ENCODE measurements at regions not wholly inside any gene's neighbourhood (a gene's known extent, or its start where the extent isn't known, plus 50 kb on each side); places are given as distances from the start of the nearest gene placed in this dataset.

DNA sequence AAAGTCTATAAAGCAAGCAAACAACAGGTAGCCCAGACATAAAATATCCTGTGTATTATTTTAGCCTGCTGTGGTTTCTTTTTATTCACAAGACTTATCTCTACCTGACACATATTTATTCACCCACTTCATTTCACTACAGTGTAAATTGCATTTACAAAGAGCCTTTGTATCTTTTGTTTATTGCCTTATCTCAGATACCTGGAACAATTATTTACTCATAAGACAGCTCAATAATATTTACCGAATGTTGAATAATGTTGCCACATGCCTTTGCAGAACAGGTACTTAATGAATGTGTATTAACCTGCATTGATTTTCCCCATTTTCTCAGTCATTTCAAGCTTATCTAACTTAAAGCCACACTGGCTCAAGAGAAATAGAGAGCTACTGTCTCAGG is 603.6 kb downstream of the FBXO15 start:
- no peak overlapping the region for H2AFZ ChIP-seq (ENCODE audit: low read length)
- H3K27me3 ChIP-seq (ENCODE audit: insufficient read depth, low read length, poor library complexity, severe bottlenecking) = no peaks in the 10 kb centered on the region
- H3K9me3 ChIP-seq (ENCODE audit: insufficient read depth, low read depth, low read length) = no peaks in the 10 kb centered on the region
- H4K20me1 ChIP-seq (ENCODE audit: insufficient read depth, low read length, poor library complexity, severe bottlenecking) = no peaks in the 10 kb centered on the region
- no peaks in the 10 kb centered on the region for H3K9me2 ChIP-seq (replicated peaks; ENCODE audit: low read depth, low read length)
- H3K4me1 ChIP-seq (ENCODE audit: insufficient read depth, low read length, poor library complexity, severe bottlenecking) = no peaks in the 10 kb centered on the region
- H3K36me3 ChIP-seq (ENCODE audit: insufficient read depth, low read length) = no peaks in the 10 kb centered on the region
- TF ChIP-seq, protein P1, sequence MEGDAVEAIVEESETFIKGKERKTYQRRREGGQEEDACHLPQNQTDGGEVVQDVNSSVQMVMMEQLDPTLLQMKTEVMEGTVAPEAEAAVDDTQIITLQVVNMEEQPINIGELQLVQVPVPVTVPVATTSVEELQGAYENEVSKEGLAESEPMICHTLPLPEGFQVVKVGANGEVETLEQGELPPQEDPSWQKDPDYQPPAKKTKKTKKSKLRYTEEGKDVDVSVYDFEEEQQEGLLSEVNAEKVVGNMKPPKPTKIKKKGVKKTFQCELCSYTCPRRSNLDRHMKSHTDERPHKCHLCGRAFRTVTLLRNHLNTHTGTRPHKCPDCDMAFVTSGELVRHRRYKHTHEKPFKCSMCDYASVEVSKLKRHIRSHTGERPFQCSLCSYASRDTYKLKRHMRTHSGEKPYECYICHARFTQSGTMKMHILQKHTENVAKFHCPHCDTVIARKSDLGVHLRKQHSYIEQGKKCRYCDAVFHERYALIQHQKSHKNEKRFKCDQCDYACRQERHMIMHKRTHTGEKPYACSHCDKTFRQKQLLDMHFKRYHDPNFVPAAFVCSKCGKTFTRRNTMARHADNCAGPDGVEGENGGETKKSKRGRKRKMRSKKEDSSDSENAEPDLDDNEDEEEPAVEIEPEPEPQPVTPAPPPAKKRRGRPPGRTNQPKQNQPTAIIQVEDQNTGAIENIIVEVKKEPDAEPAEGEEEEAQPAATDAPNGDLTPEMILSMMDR (conservative IDR thresholded peaks at IDR 0.05; ENCODE audit: low read length) = no peak
- TF ChIP-seq EZH2phosphoT487 (IDR thresholded peaks at IDR 0.05; ENCODE audit: borderline replicate concordance) = no peak
- H3K9ac ChIP-seq (ENCODE audit: low read depth, low read length, poor library complexity, severe bottlenecking) = no peak overlapping the region
- no peaks in the 10 kb centered on the region for H3F3A ChIP-seq (ENCODE audit: low read depth)
- H3K4me2 ChIP-seq (ENCODE audit: low read depth, low read length, poor library complexity, severe bottlenecking) = no peak overlapping the region
- no peak overlapping the region for H3K4me3 ChIP-seq (ENCODE audit: low read length, poor library complexity, severe bottlenecking)
- no peaks in the 10 kb centered on the region for H3K79me2 ChIP-seq (ENCODE audit: insufficient read depth, low read length)

DNA sequence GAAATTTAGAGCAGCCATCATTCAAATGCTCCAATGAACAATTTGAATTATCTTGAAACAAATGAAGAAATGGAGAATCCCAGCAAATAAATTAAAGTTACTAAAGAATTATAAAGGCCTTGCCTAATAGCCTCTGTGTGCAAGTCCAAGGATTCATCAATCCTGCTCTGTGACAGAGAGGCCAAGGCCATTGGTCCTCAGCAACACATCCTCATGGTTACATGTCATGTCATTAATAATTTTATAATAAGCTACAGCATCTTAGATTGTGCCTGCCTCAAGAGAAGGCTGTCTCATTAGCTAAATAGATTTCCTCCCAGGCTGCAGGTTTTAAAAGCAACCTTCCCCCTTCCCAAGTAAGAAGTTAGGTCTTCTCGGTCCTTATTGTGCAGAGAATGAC is 611.6 kb downstream of the FBXO15 start:
- Histone ChIP-seq H3K9me2 (replicated peaks; ENCODE audit: low read depth, low read length) (no peaks in the 10 kb centered on the region), H4K20me1 (ENCODE audit: insufficient read depth, low read length, poor library complexity, severe bottlenecking) (no peaks in the 10 kb centered on the region), H3K4me2 (ENCODE audit: low read depth, low read length, poor library complexity, severe bottlenecking) (no peak overlapping the region), H3K27me3 (ENCODE audit: insufficient read depth, low read length, poor library complexity, severe bottlenecking) (no peaks in the 10 kb centered on the region), H2AFZ (ENCODE audit: low read length) (no peak overlapping the region), H3K4me3 (ENCODE audit: low read length, poor library complexity, severe bottlenecking) (no peak overlapping the region), H3K9me3 (ENCODE audit: insufficient read depth, low read depth, low read length) (no peaks in the 10 kb centered on the region), H3K9ac (ENCODE audit: low read depth, low read length, poor library complexity, severe bottlenecking) (no peak overlapping the region), H3K79me2 (ENCODE audit: insufficient read depth, low read length) (no peaks in the 10 kb centered on the region), H3F3A (ENCODE audit: low read depth) (no peaks in the 10 kb centered on the region), H3K36me3 (ENCODE audit: insufficient read depth, low read length) (no peaks in the 10 kb centered on the region), H3K4me1 (ENCODE audit: insufficient read depth, low read length, poor library complexity, severe bottlenecking) (no peaks in the 10 kb centered on the region)
- TF ChIP-seq EZH2phosphoT487 (IDR thresholded peaks at IDR 0.05; ENCODE audit: borderline replicate concordance) = no peak
- TF ChIP-seq, protein P1 (conservative IDR thresholded peaks at IDR 0.05; ENCODE audit: low read length) = no peak

DNA sequence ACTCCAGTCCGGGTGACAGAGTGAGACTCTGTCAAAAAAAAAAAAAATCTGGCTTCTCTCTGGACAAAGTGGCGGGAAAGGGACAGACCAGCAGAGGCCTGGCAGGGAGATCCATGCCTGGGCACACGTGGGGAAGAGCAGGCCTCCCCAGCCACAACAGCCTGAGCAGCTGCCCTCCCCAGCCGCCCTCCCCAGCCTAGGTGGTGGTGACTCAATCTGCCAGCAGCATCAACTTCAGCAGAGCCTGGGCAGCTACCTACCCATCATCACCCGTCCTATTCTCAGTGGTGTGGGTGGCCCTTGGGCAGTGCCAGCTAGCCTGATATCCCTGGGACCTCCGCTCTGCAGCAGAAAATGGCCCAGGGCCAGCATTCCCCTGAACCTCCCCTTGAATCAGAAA is 612.4 kb downstream of the FBXO15 start:
- Histone ChIP-seq H3K4me1 (ENCODE audit: insufficient read depth, low read length, poor library complexity, severe bottlenecking) (no peaks in the 10 kb centered on the region), H3K9me3 (ENCODE audit: insufficient read depth, low read depth, low read length) (no peaks in the 10 kb centered on the region), H3K9me2 (replicated peaks; ENCODE audit: low read depth, low read length) (no peaks in the 10 kb centered on the region), H3K36me3 (ENCODE audit: insufficient read depth, low read length) (no peaks in the 10 kb centered on the region), H3K27me3 (ENCODE audit: insufficient read depth, low read length, poor library complexity, severe bottlenecking) (no peaks in the 10 kb centered on the region), H2AFZ (ENCODE audit: low read length) (no peak overlapping the region), H3K4me3 (ENCODE audit: low read length, poor library complexity, severe bottlenecking) (no peak overlapping the region), H3K4me2 (ENCODE audit: low read depth, low read length, poor library complexity, severe bottlenecking) (no peak overlapping the region), H3K9ac (ENCODE audit: low read depth, low read length, poor library complexity, severe bottlenecking) (no peak overlapping the region), H3K79me2 (ENCODE audit: insufficient read depth, low read length) (no peaks in the 10 kb centered on the region), H4K20me1 (ENCODE audit: insufficient read depth, low read length, poor library complexity, severe bottlenecking) (no peaks in the 10 kb centered on the region), H3F3A (ENCODE audit: low read depth) (no peaks in the 10 kb centered on the region)
- TF ChIP-seq, protein P1 (conservative IDR thresholded peaks at IDR 0.05; ENCODE audit: low read length) = no peak
- no peak for TF ChIP-seq EZH2phosphoT487 (IDR thresholded peaks at IDR 0.05; ENCODE audit: borderline replicate concordance)

Measured in Loucy (cell line).